Testis (tissue), 2 donors: ENCODE measurements at regions not wholly inside any gene's neighbourhood (a gene's known extent, or its start where the extent isn't known, plus 50 kb on each side); places are given as distances from the start of the nearest gene placed in this dataset.

Experiments used
- DNase-seq: peaks from one replicate; pipeline ENCODE4 v3.0.0-alpha.2; 2019
- H3K27ac ChIP-seq, 2 donors: fragments of 200-600 bp; sonication (generic); one replicate each; pipeline ENCODE4 v1.5.1; 2019
- H3K27me3 ChIP-seq: fragments of 200-600 bp; sonication (generic); one replicate; pipeline ENCODE4 v1.5.1; 2019
- H3K36me3 ChIP-seq: fragments of 200-600 bp; sonication (generic); one replicate; pipeline ENCODE4 v1.5.1; 2017; ENCODE audit warnings: low read depth; ENCODE audit errors: missing control alignments
- H3K4me1 ChIP-seq: fragments of 200-600 bp; sonication (generic); one replicate; pipeline ENCODE4 v1.5.1; 2019
- H3K4me3 ChIP-seq, 2 donors: fragments of 200-600 bp; sonication (generic); one replicate each; pipeline ENCODE4 v1.5.1; 2017 to 2019
- H3K9me3 ChIP-seq: fragments of 200-600 bp; sonication (generic); one replicate; pipeline ENCODE4 v1.5.1; 2017
- POLR2A ChIP-seq: fragments of 450-650 bp; IDR thresholded peaks from one replicate; pipeline ENCODE4 v1.6.1; 2017; ENCODE audit warnings: antibody characterized with exemption, mild to moderate bottlenecking, moderate library complexity
- WGBS, 2 donors: methylation state at CpG; one replicate each; pipeline ENCODE4 v1.1.5; 2018; 5-methylcytosine and 5-hydroxymethylcytosine counted together
- intact Hi-C: fragments of 100-400 bp; cut with DNase I; formaldehyde crosslinking; loops from one replicate; pipeline ENCODE4 v1.15.1; 2023; ENCODE audit warnings: low total_unique reads
- TF ChIP-seq, protein P1 (sequence below), 3 experiments: fragments of 450-650 bp in 2 of 3; fragments of 200-600 bp in 1 of 3; sonication (generic) in 1 of 3; IDR thresholded peaks; one replicate each; pipeline ENCODE4 v1.5.1; 2016 to 2019; ENCODE audit warnings: antibody characterized with exemption in 3 of 3, mild to moderate bottlenecking in 2 of 3, moderate library complexity in 1 of 3

DNA sequence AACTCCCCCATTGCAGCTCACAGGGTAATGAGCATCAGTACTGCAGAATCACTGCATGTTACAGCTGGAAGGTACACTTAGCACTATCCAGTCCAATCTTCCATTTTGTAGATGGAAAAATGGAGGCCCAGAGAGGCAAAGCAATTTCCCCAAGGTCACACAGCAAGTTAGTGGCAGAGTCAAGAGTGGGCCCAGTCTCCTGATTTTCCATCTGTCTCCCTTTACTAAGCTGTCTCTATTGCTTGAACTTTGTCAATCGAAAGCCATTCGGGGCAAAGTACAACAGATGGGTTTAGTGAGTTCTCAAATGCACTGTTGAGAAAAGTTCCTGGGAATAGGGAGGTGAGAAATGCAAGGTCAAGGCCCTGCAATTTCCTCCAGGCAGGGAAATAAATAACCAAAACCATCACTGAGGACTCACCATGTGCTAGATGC, 50.4 kb upstream of the IFFO2 start:
- WGBS, 2 donors: 82 to 87% methylated on average over 2 of the region's 2 CpGs
- no peak for DNase-seq
- Histone ChIP-seq H3K4me1 (peaks cover 10% of the 10 kb centered on the region), H3K27me3 (no peaks in the 10 kb centered on the region), H3K4me3 (no peak overlapping the region), H3K36me3 (no peaks in the 10 kb centered on the region), H3K27ac (no peak overlapping the region), H3K9me3 (no peaks in the 10 kb centered on the region)
- TF ChIP-seq, protein P1, sequence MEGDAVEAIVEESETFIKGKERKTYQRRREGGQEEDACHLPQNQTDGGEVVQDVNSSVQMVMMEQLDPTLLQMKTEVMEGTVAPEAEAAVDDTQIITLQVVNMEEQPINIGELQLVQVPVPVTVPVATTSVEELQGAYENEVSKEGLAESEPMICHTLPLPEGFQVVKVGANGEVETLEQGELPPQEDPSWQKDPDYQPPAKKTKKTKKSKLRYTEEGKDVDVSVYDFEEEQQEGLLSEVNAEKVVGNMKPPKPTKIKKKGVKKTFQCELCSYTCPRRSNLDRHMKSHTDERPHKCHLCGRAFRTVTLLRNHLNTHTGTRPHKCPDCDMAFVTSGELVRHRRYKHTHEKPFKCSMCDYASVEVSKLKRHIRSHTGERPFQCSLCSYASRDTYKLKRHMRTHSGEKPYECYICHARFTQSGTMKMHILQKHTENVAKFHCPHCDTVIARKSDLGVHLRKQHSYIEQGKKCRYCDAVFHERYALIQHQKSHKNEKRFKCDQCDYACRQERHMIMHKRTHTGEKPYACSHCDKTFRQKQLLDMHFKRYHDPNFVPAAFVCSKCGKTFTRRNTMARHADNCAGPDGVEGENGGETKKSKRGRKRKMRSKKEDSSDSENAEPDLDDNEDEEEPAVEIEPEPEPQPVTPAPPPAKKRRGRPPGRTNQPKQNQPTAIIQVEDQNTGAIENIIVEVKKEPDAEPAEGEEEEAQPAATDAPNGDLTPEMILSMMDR (IDR thresholded peaks at IDR 0.05): no peak
- no peak for TF ChIP-seq POLR2A
- intact Hi-C loops: no loop called here
